ENCODE measurements at regions not wholly inside any gene's neighbourhood (a gene's known extent, or its start where the extent isn't known, plus 50 kb on each side); places are given as distances from the start of the nearest gene placed in this dataset.

- no peak for DNase-seq
Observed at GRCh38 chr5:61744690-61745619, 412.9 kb downstream of the ZSWIM6 start.

- DNase-seq: no peak
Observed at GRCh38 chr5:61746831-61747575, 414.9 kb downstream of the ZSWIM6 start.

- no peak for DNase-seq
Observed at GRCh38 chr5:61748121-61748520, 416.1 kb downstream of the ZSWIM6 start.

- no peak for DNase-seq
Observed at GRCh38 chr5:61748651-61749050, 416.6 kb downstream of the ZSWIM6 start.

GRCh38 chr5:61752588-61752987 lies 420.5 kb downstream of the ZSWIM6 start:
- no peak for DNase-seq

GRCh38 chr5:61754792-61755191 lies 422.7 kb downstream of the ZSWIM6 start:
- no peak for DNase-seq

- no peak for DNase-seq
Observed at GRCh38 chr5:61755726-61756222, 423.7 kb downstream of the ZSWIM6 start.

GRCh38 chr5:61758711-61759110 lies 426.7 kb downstream of the ZSWIM6 start:
- no peak for DNase-seq

- no peak for DNase-seq
Observed at GRCh38 chr5:61765471-61765870, 433.4 kb downstream of the ZSWIM6 start.

- DNase-seq: no peak
Observed at GRCh38 chr5:61766141-61766540, 434.1 kb downstream of the ZSWIM6 start.

GRCh38 chr5:61767231-61768080 lies 435.4 kb downstream of the ZSWIM6 start:
- no peak for DNase-seq

- DNase-seq: peak; percentile 13 to 50
Observed at GRCh38 chr5:61768692-61769281, 436.7 kb downstream of the ZSWIM6 start.

- no peak for DNase-seq
Observed at GRCh38 chr5:61771062-61771461, 439.0 kb downstream of the ZSWIM6 start.

- DNase-seq: no peak
Observed at GRCh38 chr5:61771808-61772207, 439.8 kb downstream of the ZSWIM6 start.

GRCh38 chr5:61775901-61776300 lies 443.8 kb downstream of the ZSWIM6 start:
- no peak for DNase-seq

- no peak for DNase-seq
Observed at GRCh38 chr5:61777292-61777691, 445.2 kb downstream of the ZSWIM6 start.

GRCh38 chr5:61779743-61780142 lies 447.7 kb downstream of the ZSWIM6 start:
- DNase-seq: no peak

- DNase-seq: no peak
Observed at GRCh38 chr5:61783481-61783880, 451.4 kb downstream of the ZSWIM6 start.

GRCh38 chr5:61784341-61784740 lies 452.3 kb downstream of the ZSWIM6 start:
- DNase-seq: no peak

- DNase-seq: no peak
Observed at GRCh38 chr5:61788548-61788947, 456.5 kb downstream of the ZSWIM6 start.

- no peak for DNase-seq
Observed at GRCh38 chr5:61790007-61790406, 457.9 kb downstream of the ZSWIM6 start.

GRCh38 chr5:61790678-61791077 lies 458.6 kb downstream of the ZSWIM6 start:
- no peak for DNase-seq
